Prostate gland (tissue), 2 donors: ENCODE measurements at regions not wholly inside any gene's neighbourhood (a gene's known extent, or its start where the extent isn't known, plus 50 kb on each side); places are given as distances from the start of the nearest gene placed in this dataset.

ENCODE experiments used
- DNase-seq: peaks from one replicate; pipeline ENCODE4 v3.0.0-alpha.2; 2019; ENCODE audit warnings: low spot score
- H3K27ac ChIP-seq, 2 donors: fragments of 200-600 bp; sonication (generic); 2 replicates each; pipeline ENCODE4 v1.5.1; 2017 to 2019
- H3K27me3 ChIP-seq: fragments of 200-600 bp; sonication (generic); replicated peaks from 2 replicates; pipeline ENCODE4 v1.5.1; 2019; ENCODE audit not compliant: insufficient read depth
- H3K36me3 ChIP-seq, 2 donors: fragments of 200-600 bp; sonication (generic); 1 replicate in 1 of 2; 2 replicates in 1 of 2; pipeline versions ENCODE4 v1.5.1 to v1.8.1; 2017 to 2019
- H3K4me1 ChIP-seq: fragments of 200-600 bp; sonication (generic); replicated peaks from 2 replicates; pipeline ENCODE4 v1.5.1; 2019
- H3K4me3 ChIP-seq, 2 donors: fragments of 200-600 bp; sonication (generic); 2 replicates each; pipeline ENCODE4 v1.5.1; 2017 to 2019
- H3K9me3 ChIP-seq: fragments of 200-600 bp; sonication (generic); 2 replicates; pipeline ENCODE4 v1.5.1; 2017
- CTCF ChIP-seq, 4 experiments: fragments of 200-600 bp in 2 of 4; fragments of 450-650 bp in 2 of 4; sonication (generic) in 2 of 4; IDR thresholded peaks; 1 replicate in 3 of 4; 2 replicates in 1 of 4; pipeline ENCODE4 v1.5.1; 2016 to 2019; ENCODE audit warnings: antibody characterized with exemption in 4 of 4, mild to moderate bottlenecking in 2 of 4, moderate library complexity in 2 of 4
- POLR2A ChIP-seq: fragments of 450-650 bp; IDR thresholded peaks from one replicate; pipeline ENCODE4 v1.6.1; 2016; ENCODE audit warnings: antibody characterized with exemption, mild to moderate bottlenecking
- POLR2AphosphoS5 ChIP-seq: sonication (generic); formaldehyde crosslinking; IDR thresholded peaks from one replicate; pipeline ENCODE4 v1.6.1; 2017; ENCODE audit warnings: antibody characterized with exemption
- WGBS: methylation state at CpG from one replicate; pipeline ENCODE4 v1.1.5; 2018; 5-methylcytosine and 5-hydroxymethylcytosine counted together
- intact Hi-C: fragments of 100-400 bp; cut with DNase I; formaldehyde crosslinking; loops from one replicate; pipeline ENCODE4 v1.14.2; 2022

GRCh38 chrX:131783555-131784308 is 239.4 kb upstream of the STK26 start:
- TF ChIP-seq POLR2A (no peak), POLR2AphosphoS5 (no peak), CTCF (IDR thresholded peaks at IDR 0.05) (no peak)
- no peaks in the 10 kb centered on the region for H3K27me3 ChIP-seq
- WGBS = 95% methylated on average over 15 of the region's 15 CpGs
- H3K36me3 ChIP-seq = no peaks in the 10 kb centered on the region
- DNase-seq = no peak
- no peaks in the 10 kb centered on the region for H3K4me1 ChIP-seq
- no peak overlapping the region for H3K27ac ChIP-seq
- intact Hi-C loops = no loop called here
- no peaks in the 10 kb centered on the region for H3K9me3 ChIP-seq
- no peak overlapping the region for H3K4me3 ChIP-seq

GRCh38 chrX:131789664-131790063 is 233.4 kb upstream of the STK26 start:
- TF ChIP-seq CTCF (IDR thresholded peaks at IDR 0.05) = no peak
- no peak for TF ChIP-seq POLR2A
- TF ChIP-seq POLR2AphosphoS5 = no peak
- no peak overlapping the region for H3K4me3 ChIP-seq
- 80% methylated on average over 2 of the region's 2 CpGs for WGBS
- no peaks in the 10 kb centered on the region for H3K4me1 ChIP-seq
- H3K27ac ChIP-seq = no peak overlapping the region
- intact Hi-C loops = no loop called here
- H3K36me3 ChIP-seq = no peaks in the 10 kb centered on the region
- no peaks in the 10 kb centered on the region for H3K9me3 ChIP-seq
- DNase-seq = no peak
- H3K27me3 ChIP-seq = no peaks in the 10 kb centered on the region

GRCh38 chrX:131791608-131792355 is 231.3 kb upstream of the STK26 start:
- no peaks in the 10 kb centered on the region for H3K27me3 ChIP-seq
- no peaks in the 10 kb centered on the region for H3K36me3 ChIP-seq
- H3K4me3 ChIP-seq = no peak overlapping the region
- 93% methylated on average over 9 of the region's 9 CpGs for WGBS
- H3K4me1 ChIP-seq = no peaks in the 10 kb centered on the region
- no peaks in the 10 kb centered on the region for H3K9me3 ChIP-seq
- intact Hi-C loops = no loop called here
- DNase-seq = no peak
- TF ChIP-seq POLR2A (no peak), POLR2AphosphoS5 (no peak), CTCF (IDR thresholded peaks at IDR 0.05) (no peak)
- H3K27ac ChIP-seq = no peak overlapping the region

GRCh38 chrX:131792356-131792749 is 230.7 kb upstream of the STK26 start:
- no peaks in the 10 kb centered on the region for H3K36me3 ChIP-seq
- DNase-seq = no peak

More at GRCh38 chrX:131792356-131792749, 230.7 kb upstream of the STK26 start:
- no peaks in the 10 kb centered on the region for H3K4me1 ChIP-seq
- TF ChIP-seq POLR2A = no peak
- TF ChIP-seq CTCF (IDR thresholded peaks at IDR 0.05) = no peak
- TF ChIP-seq POLR2AphosphoS5 = no peak
- H3K4me3 ChIP-seq = no peak overlapping the region
- H3K27ac ChIP-seq = no peak overlapping the region
- H3K27me3 ChIP-seq = no peaks in the 10 kb centered on the region
- intact Hi-C loops = no loop called here
- 92% methylated on average over 13 of the region's 13 CpGs for WGBS
- H3K9me3 ChIP-seq = no peaks in the 10 kb centered on the region
